GM10248 (cell line): ENCODE measurements at regions not wholly inside any gene's neighbourhood (a gene's known extent, or its start where the extent isn't known, plus 50 kb on each side); places are given as distances from the start of the nearest gene placed in this dataset.

Experiments used
- CTCF ChIA-PET: fragments of 300-600 bp; sonication (Branson Sonifier 250); formaldehyde crosslinking; extraction: SDS; loops from one replicate; lab custom pipeline; 2021; ENCODE audit warnings: antibody characterized with exemption; lab: Yijun Ruan, JAX
- POLR2A ChIA-PET: fragments of 350-650 bp; sonication (Branson Sonifier 250); formaldehyde crosslinking; extraction: SDS; loops from one replicate; lab custom pipeline; 2020; ENCODE audit warnings: antibody characterized with exemption; lab: Yijun Ruan, JAX
- DNase-seq: peaks from one replicate; pipeline ENCODE4 v3.0.0; 2012; ENCODE audit errors: extremely low spot score
- CTCF ChIP-seq: IDR thresholded peaks from 2 replicates; pipeline ENCODE4 v1.5.1; 2012; ENCODE audit warnings: mild to moderate bottlenecking, low read depth; ENCODE audit errors: extremely low read depth, missing control alignments, control extremely low read depth

- ChIA-PET POLR2A (no interaction called here), CTCF (interaction anchor here (0.8 to 1.2 kb wide), 2 partner anchors 10 to 35 kb away, joined by 3 read pairs; no protein-coding TSS in a partner anchor)
- DNase-seq: no peak
- TF ChIP-seq CTCF: no peak
These were observed 526.7 kb upstream of the FZD8 start for GRCh38 chr10:36168777-36169176.

- ChIA-PET POLR2A (no interaction called here), CTCF (interaction anchor here (1.1 to 1.8 kb wide), 3 partner anchors 10 to 18 kb away, joined by 3 to 4 read pairs (median 3); no protein-coding TSS in a partner anchor)
- DNase-seq: no peak
- TF ChIP-seq CTCF: no peak
These were observed 522.7 kb upstream of the FZD8 start for GRCh38 chr10:36164556-36165504.

- no peak for TF ChIP-seq CTCF
- CTCF ChIA-PET: no interaction called here
- POLR2A ChIA-PET: no interaction called here
- DNase-seq: no peak
These were observed 521.7 kb upstream of the FZD8 start for GRCh38 chr10:36163827-36164226.

GRCh38 chr10:36157486-36157885 lies 515.4 kb upstream of the FZD8 start:
- no peak for TF ChIP-seq CTCF
- ChIA-PET CTCF (interaction anchor here (1.0 to 1.3 kb wide), 2 partner anchors 10 to 13 kb away, joined by 3 read pairs; no protein-coding TSS in a partner anchor), POLR2A (no interaction called here)
- no peak for DNase-seq

- no peak for DNase-seq
- ChIA-PET POLR2A (no interaction called here), CTCF (no interaction called here)
- TF ChIP-seq CTCF: no peak
These were observed 506.1 kb upstream of the FZD8 start for GRCh38 chr10:36148207-36148606.

- ChIA-PET CTCF (interaction anchor here (1.0 kb wide), 1 partner anchor 10 kb away, joined by 3 read pairs; no protein-coding TSS in a partner anchor), POLR2A (no interaction called here)
- DNase-seq: no peak
- no peak for TF ChIP-seq CTCF
These were observed 505.4 kb upstream of the FZD8 start for GRCh38 chr10:36147529-36147928.
